HG03342 (cell line): ENCODE measurements at regions not wholly inside any gene's neighbourhood (a gene's known extent, or its start where the extent isn't known, plus 50 kb on each side); places are given as distances from the start of the nearest gene placed in this dataset.
"Not testable (repeated sequence)": the region's sequence is repeated elsewhere in the genome, so short reads cannot be mapped to it uniquely, and the experiment has no call there.

Experiments
- ATAC-seq: cut with Tn5 transposase; IDR thresholded peaks from one replicate; pipeline ENCODE4 v1.9.1; 2021; ENCODE audit warnings: mild to moderate bottlenecking, moderate library complexity; ENCODE audit not compliant: unreplicated experiment

GRCh38 chr3:20310629-20311028 is 124.6 kb upstream of the SGO1 start:
- ATAC-seq: no peak

- no peak for ATAC-seq
Measured at GRCh38 chr3:20307383-20307782, 121.4 kb upstream of the SGO1 start.

GRCh38 chr3:20305647-20306046 is 119.6 kb upstream of the SGO1 start:
- ATAC-seq: no peak

GRCh38 chr3:20302766-20303165 is 116.8 kb upstream of the SGO1 start:
- no peak for ATAC-seq

- ATAC-seq: no peak
Measured at GRCh38 chr3:20288050-20288449, 102.0 kb upstream of the SGO1 start.

GRCh38 chr3:20280257-20280656 is 94.3 kb upstream of the SGO1 start:
- peak; percentile 81 for ATAC-seq

- ATAC-seq: not testable (repeated sequence)
Measured at GRCh38 chr3:20265977-20266376, 80.0 kb upstream of the SGO1 start.

- no peak for ATAC-seq
Measured at GRCh38 chr3:20264900-20265567, 79.0 kb upstream of the SGO1 start.

- ATAC-seq: no peak
Measured at GRCh38 chr3:20258371-20258770, 72.4 kb upstream of the SGO1 start.

- ATAC-seq: peak; percentile 72
Measured at GRCh38 chr3:20256144-20256543, 70.1 kb upstream of the SGO1 start.

- no peak for ATAC-seq
Measured at GRCh38 chr3:20254268-20255117, 68.5 kb upstream of the SGO1 start.

- no peak for ATAC-seq
Measured at GRCh38 chr3:20250786-20251185, 64.8 kb upstream of the SGO1 start.

- ATAC-seq: no peak
Measured at GRCh38 chr3:20250314-20250713, 64.3 kb upstream of the SGO1 start.

GRCh38 chr3:20246662-20247061 is 60.7 kb upstream of the SGO1 start:
- ATAC-seq: peak; percentile 82

GRCh38 chr3:20245781-20246180 is 59.8 kb upstream of the SGO1 start:
- ATAC-seq: no peak

- no peak for ATAC-seq
Measured at GRCh38 chr3:20240154-20240883, 54.3 kb upstream of the SGO1 start.

- not testable (repeated sequence) for ATAC-seq
Measured at GRCh38 chr3:20238199-20238598, 52.2 kb upstream of the SGO1 start.

- no peak for ATAC-seq
Measured at GRCh38 chr3:20236603-20237002, 50.6 kb upstream of the SGO1 start.
